Caco-2 (cell line): ENCODE measurements at regions not wholly inside any gene's neighbourhood (a gene's known extent, or its start where the extent isn't known, plus 50 kb on each side); places are given as distances from the start of the nearest gene placed in this dataset.
"Not testable (repeated sequence)": the region's sequence is repeated elsewhere in the genome, so short reads cannot be mapped to it uniquely, and the experiment has no call there.

Experiments
- BruUV-seq: library from RNA; stranded (reverse); fragments of 400-500 nt; replicated peaks from 2 replicates; lab custom pipeline; 2021; lab: Mats Ljungman, UMichigan
- CTCF ChIA-PET: fragments of 300-600 bp; sonication (Branson Sonifier 250); formaldehyde crosslinking; loops from one replicate; lab custom pipeline; 2022; ENCODE audit warnings: antibody characterized with exemption; lab: Charles Lee
- POLR2A ChIA-PET: fragments of 300-600 bp; sonication (Branson Sonifier 250); formaldehyde crosslinking; loops from one replicate; lab custom pipeline; 2022; ENCODE audit warnings: antibody characterized with exemption; lab: Charles Lee
- DNase-seq, 2 experiments: peaks; one replicate each; pipeline versions ENCODE4 v3.0.0 to v3.0.0-alpha.2; 2020 to 2022
- H3K27me3 ChIP-seq: replicated peaks from 2 replicates; pipeline ENCODE4 v1.6.0; 2011; ENCODE audit warnings: low read length; ENCODE audit not compliant: control insufficient read depth, insufficient read depth
- H3K36me3 ChIP-seq: 2 replicates; pipeline ENCODE4 v1.5.1; 2011; ENCODE audit warnings: low read length; ENCODE audit not compliant: control insufficient read depth, insufficient read depth
- H3K4me1 ChIP-seq: fragments of 250-450 bp; sonication (Bioruptor Pico); 2 replicates; pipeline ENCODE4 v1.5.1; 2020; ENCODE audit warnings: mild to moderate bottlenecking
- H3K4me3 ChIP-seq: 2 replicates; pipeline ENCODE4 v1.5.1; 2011; ENCODE audit warnings: low read depth, mild to moderate bottlenecking, control low read depth, low read length
- H3K9me3 ChIP-seq: fragments of 250-450 bp; sonication (Bioruptor Pico); 2 replicates; pipeline ENCODE4 v1.5.1; 2020; ENCODE audit warnings: mild to moderate bottlenecking, moderate library complexity
- H3K27ac Mint-ChIP-seq: one replicate; pipeline ENCODE4 v1.8.0; 2022; ENCODE audit warnings: mixed read lengths; ENCODE audit not compliant: unreplicated experiment
- H3K27me3 Mint-ChIP-seq: one replicate; pipeline ENCODE4 v1.8.0; 2022; ENCODE audit warnings: mixed read lengths; ENCODE audit not compliant: insufficient read depth, unreplicated experiment
- H3K36me3 Mint-ChIP-seq: one replicate; pipeline ENCODE4 v1.8.0; 2022; ENCODE audit warnings: mild to moderate bottlenecking, mixed read lengths; ENCODE audit not compliant: insufficient read depth, unreplicated experiment
- H3K4me1 Mint-ChIP-seq: one replicate; pipeline ENCODE4 v1.8.0; 2022; ENCODE audit warnings: low read depth, mixed read lengths; ENCODE audit not compliant: unreplicated experiment
- H3K4me3 Mint-ChIP-seq: one replicate; pipeline ENCODE4 v1.8.0; 2022; ENCODE audit warnings: mild to moderate bottlenecking, moderate library complexity, mixed read lengths; ENCODE audit not compliant: unreplicated experiment
- H3K9me3 Mint-ChIP-seq: one replicate; pipeline ENCODE4 v1.8.0; 2022; ENCODE audit warnings: mixed read lengths; ENCODE audit not compliant: unreplicated experiment
- CTCF ChIP-seq, 2 experiments: fragments of 200-600 bp in 1 of 2; IDR thresholded peaks; 1 replicate in 1 of 2; 2 replicates in 1 of 2; pipeline versions ENCODE4 v1.5.1 to v1.8.0; 2011 to 2022; ENCODE audit warnings: antibody characterized with exemption in 1 of 2, control low read depth in 1 of 2, inconsistent platforms in 1 of 2, low read depth in 1 of 2, low read length in 1 of 2, mild to moderate bottlenecking in 1 of 2, moderate library complexity in 1 of 2; ENCODE audit not compliant: insufficient read depth in 1 of 2, severe bottlenecking in 1 of 2, unreplicated experiment in 1 of 2
- intact Hi-C: fragments of 100-400 bp; cut with micrococcal nuclease; formaldehyde crosslinking; loops from one replicate; pipeline ENCODE4 v1.10.0; 2022; ENCODE audit not compliant: unreplicated experiment

GRCh38 chrX:107389726-107390125 is 59.7 kb upstream of the FRMPD3 start:
- no peaks in the 10 kb centered on the region for H3K27me3 Mint-ChIP-seq
- POLR2A ChIA-PET = no interaction called here

GRCh38 chrX:107393656-107394055 is 55.8 kb upstream of the FRMPD3 start:
- POLR2A ChIA-PET, DNase-seq, H3K27me3 ChIP-seq, CTCF ChIA-PET, intact Hi-C loops, H3K9me3 Mint-ChIP-seq, H3K36me3 Mint-ChIP-seq, H3K27me3 Mint-ChIP-seq, H3K4me1 ChIP-seq, H3K9me3 ChIP-seq, H3K4me1 Mint-ChIP-seq, H3K4me3 ChIP-seq, H3K36me3 ChIP-seq, H3K4me3 Mint-ChIP-seq, BruUV-seq, H3K27ac Mint-ChIP-seq: not testable (repeated sequence)

More at GRCh38 chrX:107389726-107390125, 59.7 kb upstream of the FRMPD3 start:
- CTCF ChIA-PET = no interaction called here
- no peaks in the 10 kb centered on the region for H3K27me3 ChIP-seq
- no peaks in the 10 kb centered on the region for H3K36me3 ChIP-seq
- H3K9me3 ChIP-seq = no peaks in the 10 kb centered on the region
- DNase-seq = no peak
- no peak for TF ChIP-seq CTCF (IDR thresholded peaks at IDR 0.05; ENCODE audit: insufficient read depth in 1 of 2, low read depth in 1 of 2, low read length in 1 of 2, severe bottlenecking in 1 of 2, unreplicated experiment in 1 of 2)
- no peaks in the 10 kb centered on the region for H3K4me1 ChIP-seq
- no peak overlapping the region for H3K27ac Mint-ChIP-seq
- H3K4me3 ChIP-seq = no peak overlapping the region
- intact Hi-C loops = no loop called here
- H3K4me3 Mint-ChIP-seq = no peak overlapping the region
- no peaks in the 10 kb centered on the region for H3K4me1 Mint-ChIP-seq
- no TSS peak for BruUV-seq
- no peaks in the 10 kb centered on the region for H3K36me3 Mint-ChIP-seq
- H3K9me3 Mint-ChIP-seq = peaks cover 8% of the 10 kb centered on the region

GRCh38 chrX:107396235-107396634 is 53.2 kb upstream of the FRMPD3 start:
- no peaks in the 10 kb centered on the region for H3K36me3 Mint-ChIP-seq
- POLR2A ChIA-PET = no interaction called here
- H3K4me3 Mint-ChIP-seq = no peak overlapping the region
- H3K27me3 Mint-ChIP-seq = no peaks in the 10 kb centered on the region
- no TSS peak for BruUV-seq
- no peak overlapping the region for H3K4me3 ChIP-seq
- H3K36me3 ChIP-seq = no peaks in the 10 kb centered on the region
- H3K4me1 Mint-ChIP-seq = no peaks in the 10 kb centered on the region
- CTCF ChIA-PET = no interaction called here
- no peak for TF ChIP-seq CTCF (IDR thresholded peaks at IDR 0.05; ENCODE audit: insufficient read depth in 1 of 2, low read depth in 1 of 2, low read length in 1 of 2, severe bottlenecking in 1 of 2, unreplicated experiment in 1 of 2)
- H3K9me3 Mint-ChIP-seq = peaks cover 8% of the 10 kb centered on the region
- no peaks in the 10 kb centered on the region for H3K9me3 ChIP-seq
- no peak for DNase-seq
- no peak overlapping the region for H3K27ac Mint-ChIP-seq
- no peaks in the 10 kb centered on the region for H3K4me1 ChIP-seq
- H3K27me3 ChIP-seq = no peaks in the 10 kb centered on the region
- intact Hi-C loops = no loop called here

- Mint-ChIP-seq H3K27me3 (no peaks in the 10 kb centered on the region), H3K4me1 (no peaks in the 10 kb centered on the region), H3K9me3 (peaks cover 8% of the 10 kb centered on the region), H3K4me3 (no peak overlapping the region), H3K36me3 (no peaks in the 10 kb centered on the region), H3K27ac (no peak overlapping the region)
- Histone ChIP-seq H3K27me3 (no peaks in the 10 kb centered on the region), H3K36me3 (no peaks in the 10 kb centered on the region), H3K4me3 (no peak overlapping the region), H3K4me1 (no peaks in the 10 kb centered on the region), H3K9me3 (no peaks in the 10 kb centered on the region)
- no peak for DNase-seq
- intact Hi-C loops = no loop called here
- no TSS peak for BruUV-seq
- POLR2A ChIA-PET = no interaction called here
- TF ChIP-seq CTCF (IDR thresholded peaks at IDR 0.05; ENCODE audit: insufficient read depth in 1 of 2, low read depth in 1 of 2, low read length in 1 of 2, severe bottlenecking in 1 of 2, unreplicated experiment in 1 of 2) = no peak
- CTCF ChIA-PET = no interaction called here
Measured at GRCh38 chrX:107396783-107397182, 52.7 kb upstream of the FRMPD3 start.
